Suprapubic skin (tissue), 4 donors: ENCODE measurements at regions not wholly inside any gene's neighbourhood (a gene's known extent, or its start where the extent isn't known, plus 50 kb on each side); places are given as distances from the start of the nearest gene placed in this dataset.

ENCODE experiments used
- DNase-seq, 2 donors: peaks; one replicate each; pipeline ENCODE4 v3.0.0-alpha.2; 2019; ENCODE audit warnings: low spot score in 2 of 2
- H3K27ac ChIP-seq: fragments of 200-600 bp; sonication (generic); one replicate; pipeline ENCODE4 v1.5.1; 2019
- H3K27me3 ChIP-seq: fragments of 200-600 bp; sonication (generic); one replicate; pipeline ENCODE4 v1.5.1; 2019
- H3K36me3 ChIP-seq: fragments of 200-600 bp; sonication (generic); one replicate; pipeline ENCODE4 v1.5.1; 2019
- H3K4me1 ChIP-seq: fragments of 200-600 bp; sonication (generic); one replicate; pipeline ENCODE4 v1.5.1; 2019
- H3K4me3 ChIP-seq: fragments of 200-600 bp; sonication (generic); one replicate; pipeline ENCODE4 v1.5.1; 2019; ENCODE audit warnings: mild to moderate bottlenecking
- H3K9me3 ChIP-seq: fragments of 200-600 bp; sonication (generic); one replicate; pipeline ENCODE4 v1.5.1; 2019
- EP300 ChIP-seq: sonication (generic); formaldehyde crosslinking; IDR thresholded peaks from one replicate; pipeline ENCODE4 v1.6.1; 2017; ENCODE audit warnings: antibody characterized with exemption
- POLR2A ChIP-seq, 2 donors: fragments of 450-650 bp; IDR thresholded peaks; one replicate each; pipeline ENCODE4 v1.6.1; 2017; ENCODE audit warnings: antibody characterized with exemption in 2 of 2, mild to moderate bottlenecking in 2 of 2, moderate library complexity in 2 of 2
- POLR2AphosphoS5 ChIP-seq, 3 donors: sonication (generic); formaldehyde crosslinking; IDR thresholded peaks; one replicate each; pipeline ENCODE4 v1.6.1; 2017; ENCODE audit warnings: antibody characterized with exemption in 3 of 3
- WGBS: methylation state at CpG from one replicate; pipeline ENCODE4 v1.1.5; 2018; 5-methylcytosine and 5-hydroxymethylcytosine counted together
- TF ChIP-seq, protein P1 (sequence below), 2 donors: fragments of 200-600 bp in 1 of 2; fragments of 450-650 bp in 1 of 2; sonication (generic) in 1 of 2; IDR thresholded peaks; one replicate each; pipeline ENCODE4 v1.5.1; 2016 to 2019; ENCODE audit warnings: antibody characterized with exemption in 2 of 2, mild to moderate bottlenecking in 1 of 2, moderate library complexity in 1 of 2

DNA sequence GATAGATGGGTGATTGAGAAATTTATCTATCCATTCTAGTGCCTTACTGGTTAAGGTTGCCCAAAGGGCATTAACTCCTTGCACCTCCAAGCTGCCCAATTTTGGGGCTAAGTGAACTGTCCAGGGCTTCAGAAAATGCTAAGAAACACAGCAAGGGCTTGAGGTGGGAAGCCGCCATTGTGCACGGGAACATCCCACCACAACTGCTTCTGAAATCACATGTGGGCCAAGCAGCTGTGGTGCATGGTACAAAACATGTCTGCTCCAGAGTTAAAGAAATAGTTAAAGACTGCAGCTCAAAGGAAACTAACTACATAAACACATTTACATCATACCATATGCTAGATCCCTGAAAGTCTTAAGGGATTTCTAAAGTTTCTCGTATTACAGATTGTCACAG lies 144.3 kb upstream of the NDST3 start:
- H3K27me3 ChIP-seq, result no peaks in the 10 kb centered on the region
- H3K36me3 ChIP-seq, result no peaks in the 10 kb centered on the region
- H3K4me3 ChIP-seq, result no peak overlapping the region
- TF ChIP-seq EP300 (no peak), POLR2AphosphoS5 (IDR thresholded peaks at IDR 0.05) (no peak), POLR2A (IDR thresholded peaks at IDR 0.05) (no peak)
- TF ChIP-seq, protein P1, sequence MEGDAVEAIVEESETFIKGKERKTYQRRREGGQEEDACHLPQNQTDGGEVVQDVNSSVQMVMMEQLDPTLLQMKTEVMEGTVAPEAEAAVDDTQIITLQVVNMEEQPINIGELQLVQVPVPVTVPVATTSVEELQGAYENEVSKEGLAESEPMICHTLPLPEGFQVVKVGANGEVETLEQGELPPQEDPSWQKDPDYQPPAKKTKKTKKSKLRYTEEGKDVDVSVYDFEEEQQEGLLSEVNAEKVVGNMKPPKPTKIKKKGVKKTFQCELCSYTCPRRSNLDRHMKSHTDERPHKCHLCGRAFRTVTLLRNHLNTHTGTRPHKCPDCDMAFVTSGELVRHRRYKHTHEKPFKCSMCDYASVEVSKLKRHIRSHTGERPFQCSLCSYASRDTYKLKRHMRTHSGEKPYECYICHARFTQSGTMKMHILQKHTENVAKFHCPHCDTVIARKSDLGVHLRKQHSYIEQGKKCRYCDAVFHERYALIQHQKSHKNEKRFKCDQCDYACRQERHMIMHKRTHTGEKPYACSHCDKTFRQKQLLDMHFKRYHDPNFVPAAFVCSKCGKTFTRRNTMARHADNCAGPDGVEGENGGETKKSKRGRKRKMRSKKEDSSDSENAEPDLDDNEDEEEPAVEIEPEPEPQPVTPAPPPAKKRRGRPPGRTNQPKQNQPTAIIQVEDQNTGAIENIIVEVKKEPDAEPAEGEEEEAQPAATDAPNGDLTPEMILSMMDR (IDR thresholded peaks at IDR 0.05), result no peak
- no peak for DNase-seq
- no peaks in the 10 kb centered on the region for H3K4me1 ChIP-seq
- H3K27ac ChIP-seq, result no peak overlapping the region
- no peaks in the 10 kb centered on the region for H3K9me3 ChIP-seq
- 72% methylated on average over 3 of the region's 3 CpGs for WGBS

DNA sequence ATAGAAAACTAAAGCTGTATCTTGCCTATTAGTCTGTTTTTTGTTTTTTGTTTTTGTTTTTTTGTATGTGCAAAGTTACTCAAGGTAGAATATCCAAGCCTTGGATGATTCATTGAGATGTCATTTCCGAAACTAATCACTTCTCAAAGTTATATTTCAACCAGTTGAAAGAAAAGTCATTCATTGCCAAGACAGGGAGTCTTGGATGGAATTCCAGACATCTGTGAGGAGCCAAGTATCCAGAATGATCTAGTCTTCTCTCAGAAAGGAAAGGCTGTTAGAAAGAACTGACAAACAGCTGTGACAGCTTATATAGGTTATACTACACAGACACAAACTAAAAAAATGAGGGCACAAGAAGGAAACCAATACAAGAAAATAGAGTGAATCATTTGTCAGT lies 141.1 kb upstream of the NDST3 start:
- no peak overlapping the region for H3K4me3 ChIP-seq
- no peaks in the 10 kb centered on the region for H3K9me3 ChIP-seq
- no peak overlapping the region for H3K27ac ChIP-seq
- 22% methylated on average over 1 of the region's 1 CpG for WGBS
- H3K36me3 ChIP-seq, result no peaks in the 10 kb centered on the region
- no peaks in the 10 kb centered on the region for H3K4me1 ChIP-seq
- H3K27me3 ChIP-seq, result no peaks in the 10 kb centered on the region
- no peak for DNase-seq
- TF ChIP-seq POLR2AphosphoS5 (IDR thresholded peaks at IDR 0.05) (no peak), EP300 (no peak), POLR2A (IDR thresholded peaks at IDR 0.05) (no peak)
- TF ChIP-seq, protein P1 (IDR thresholded peaks at IDR 0.05), result no peak

DNA sequence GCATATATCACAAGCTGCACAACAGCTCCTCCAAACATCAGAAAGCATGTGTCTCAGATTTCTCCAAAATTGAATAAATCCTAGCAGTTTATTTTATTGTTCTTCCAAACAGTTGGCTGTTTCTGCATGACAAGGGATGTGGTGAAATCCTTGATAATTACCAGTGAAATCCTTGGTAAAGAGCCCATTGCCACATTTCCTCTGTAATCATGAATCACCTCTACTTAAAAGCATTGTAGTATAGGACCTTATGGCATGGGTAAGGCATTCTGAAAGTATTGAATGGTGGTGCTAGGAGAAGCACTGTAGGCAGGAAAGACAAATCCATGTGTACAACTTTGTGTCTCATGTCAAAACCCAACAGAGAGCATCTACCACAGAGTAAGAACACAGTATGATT lies 135.8 kb upstream of the NDST3 start:
- DNase-seq, result no peak

DNA sequence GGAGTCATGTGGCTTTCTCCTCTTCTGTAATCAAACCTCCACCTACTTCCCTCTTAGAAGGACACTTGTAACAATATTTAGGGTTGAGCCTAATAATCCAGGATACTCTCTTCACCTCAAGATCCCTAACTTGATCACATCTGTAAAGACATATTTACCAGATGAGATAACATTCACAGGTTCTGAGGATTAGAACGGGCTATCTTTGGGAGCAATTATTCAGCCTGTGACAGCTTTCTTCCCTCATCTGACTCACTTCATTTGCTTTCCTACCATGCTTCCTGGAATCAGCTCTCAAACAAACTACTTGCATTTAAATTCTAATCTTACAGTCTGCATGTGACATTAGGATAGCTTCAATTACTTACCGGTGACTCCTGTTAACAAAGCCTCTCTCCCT lies 133.5 kb upstream of the NDST3 start:
- 38% methylated on average over 2 of the region's 2 CpGs for WGBS
- TF ChIP-seq POLR2AphosphoS5 (IDR thresholded peaks at IDR 0.05), result no peak
- no peak for TF ChIP-seq EP300
- TF ChIP-seq, protein P1 (IDR thresholded peaks at IDR 0.05), result no peak
- TF ChIP-seq POLR2A (IDR thresholded peaks at IDR 0.05), result no peak

More for the DNA sequence above, 135.8 kb upstream of the NDST3 start:
- Histone ChIP-seq H3K4me1 (no peaks in the 10 kb centered on the region), H3K36me3 (no peaks in the 10 kb centered on the region), H3K27ac (no peak overlapping the region), H3K9me3 (no peaks in the 10 kb centered on the region), H3K27me3 (no peaks in the 10 kb centered on the region), H3K4me3 (no peak overlapping the region)
- TF ChIP-seq EP300 (no peak), POLR2A (IDR thresholded peaks at IDR 0.05) (no peak), POLR2AphosphoS5 (IDR thresholded peaks at IDR 0.05) (no peak)
- TF ChIP-seq, protein P1 (IDR thresholded peaks at IDR 0.05), result no peak

DNA sequence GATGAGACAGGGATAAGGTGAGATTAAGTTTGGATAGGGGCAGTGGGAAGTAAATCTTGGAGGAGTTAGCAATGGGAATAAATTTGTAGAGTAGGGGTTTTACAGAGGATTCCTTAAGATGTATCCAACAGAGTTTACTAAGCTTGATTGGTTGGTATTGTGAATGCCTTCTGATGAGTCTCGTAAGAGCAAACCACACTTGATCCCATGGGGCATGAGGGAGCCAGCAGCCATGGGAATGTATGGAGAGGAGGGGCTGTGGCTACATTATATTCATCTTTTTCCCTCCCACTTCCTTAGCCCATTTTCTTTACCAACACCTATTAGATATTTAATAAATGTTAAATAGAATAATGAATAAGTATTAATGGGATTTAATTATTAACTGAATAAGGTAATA lies 126.6 kb upstream of the NDST3 start:
- Histone ChIP-seq H3K4me3 (no peak overlapping the region), H3K27me3 (no peaks in the 10 kb centered on the region), H3K36me3 (no peaks in the 10 kb centered on the region), H3K9me3 (no peaks in the 10 kb centered on the region), H3K4me1 (no peaks in the 10 kb centered on the region), H3K27ac (no peak overlapping the region)
- 55% methylated on average over 1 of the region's 1 CpG for WGBS
- TF ChIP-seq EP300, result no peak
- no peak for TF ChIP-seq POLR2AphosphoS5 (IDR thresholded peaks at IDR 0.05)
- no peak for TF ChIP-seq POLR2A (IDR thresholded peaks at IDR 0.05)
- TF ChIP-seq, protein P1 (IDR thresholded peaks at IDR 0.05), result no peak
- DNase-seq, result no peak

More for the DNA sequence above, 133.5 kb upstream of the NDST3 start:
- Histone ChIP-seq H3K9me3 (no peaks in the 10 kb centered on the region), H3K4me1 (no peaks in the 10 kb centered on the region), H3K4me3 (no peak overlapping the region), H3K27ac (no peak overlapping the region), H3K36me3 (no peaks in the 10 kb centered on the region), H3K27me3 (no peaks in the 10 kb centered on the region)
- DNase-seq, result no peak
